NCI-H146 treated with DMSO at 0.1 percent for 48 hours (cell line): ENCODE measurements at regions not wholly inside any gene's neighbourhood (a gene's known extent, or its start where the extent isn't known, plus 50 kb on each side); places are given as distances from the start of the nearest gene placed in this dataset.

ENCODE experiments used
- DNase-seq: peaks from one replicate; lab custom pipeline; 2025; ENCODE audit not compliant: unreplicated experiment; lab: John Stamatoyannopoulos, UW

DNA sequence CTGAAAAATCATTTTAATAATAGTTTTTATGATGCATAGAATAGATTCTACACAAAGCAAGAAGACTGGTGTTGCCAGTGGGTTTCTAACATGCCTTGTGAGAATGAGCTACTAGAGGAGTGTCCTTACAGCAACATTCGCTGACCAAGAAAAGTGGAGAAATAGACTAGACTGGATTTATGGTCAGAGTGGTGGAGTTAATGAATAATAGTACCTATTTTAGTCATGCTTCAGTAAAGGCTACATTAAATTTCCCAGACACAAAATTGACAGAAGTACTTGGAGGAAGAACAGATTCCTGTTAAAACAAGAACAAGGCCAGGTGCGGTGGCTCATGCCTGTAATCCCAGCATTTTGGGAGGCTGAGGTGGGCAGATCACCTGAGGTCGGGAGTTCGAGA, 539.2 kb downstream of the ETS1 start:
- DNase-seq: no peak

DNA sequence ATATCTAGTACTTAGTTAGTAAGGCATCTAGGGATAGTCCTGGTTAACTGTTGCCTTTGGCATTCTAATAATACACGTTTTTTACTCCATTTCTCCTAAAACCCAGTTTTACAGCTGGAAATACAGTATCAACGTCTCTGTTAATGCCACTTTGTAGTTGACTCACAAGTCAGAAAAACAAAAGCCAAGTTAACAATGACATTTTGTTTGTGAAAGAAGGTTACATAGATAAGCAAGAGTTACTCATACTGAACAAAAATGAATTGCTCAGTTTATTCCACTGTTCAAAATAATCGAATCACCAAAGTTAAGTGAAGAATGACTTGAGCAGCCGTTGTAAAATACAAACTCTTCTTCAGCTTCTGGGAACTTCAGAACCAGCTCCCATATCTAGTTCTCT, 540.3 kb downstream of the ETS1 start:
- DNase-seq: no peak

- no peak for DNase-seq
Observed at GRCh38 chr11:128046213-128046612, 541.1 kb downstream of the ETS1 start.

DNA sequence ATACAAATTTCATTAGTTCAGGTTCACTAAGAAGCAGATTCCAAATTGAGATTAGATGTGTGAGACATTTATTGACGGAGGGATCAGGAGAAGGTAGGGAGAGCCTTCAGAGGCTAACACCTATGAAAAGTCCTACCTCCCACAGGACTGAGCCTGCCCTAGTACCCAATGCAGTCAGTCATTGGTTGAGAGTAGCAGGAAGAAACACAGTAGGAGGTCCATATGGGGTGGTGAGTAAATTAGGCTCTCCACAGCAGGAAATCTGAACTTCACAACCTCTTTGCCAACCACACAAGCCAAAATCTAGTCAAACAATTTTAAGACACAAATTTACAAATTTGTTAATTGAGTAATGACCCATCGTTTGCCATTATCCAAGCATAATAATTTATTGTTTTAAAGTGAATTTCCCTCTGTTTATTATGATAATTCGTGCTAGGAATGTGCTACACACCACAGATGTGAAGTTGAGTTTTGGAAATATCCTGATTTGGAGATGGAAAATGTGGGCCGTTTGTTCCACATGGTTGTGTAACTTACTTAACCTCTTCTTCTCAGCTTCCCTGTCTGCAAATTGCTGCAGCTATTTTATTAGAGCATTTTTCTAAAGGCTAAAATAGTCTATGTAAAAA, 542.1 kb downstream of the ETS1 start:
- no peak for DNase-seq

GRCh38 chr11:128042290-128042751, 545.0 kb downstream of the ETS1 start:
- DNase-seq: peak; percentile 10

GRCh38 chr11:128040603-128041002, 546.8 kb downstream of the ETS1 start:
- DNase-seq: no peak

- DNase-seq: no peak
Observed at GRCh38 chr11:128039140-128040021, 548.0 kb downstream of the ETS1 start.

DNA sequence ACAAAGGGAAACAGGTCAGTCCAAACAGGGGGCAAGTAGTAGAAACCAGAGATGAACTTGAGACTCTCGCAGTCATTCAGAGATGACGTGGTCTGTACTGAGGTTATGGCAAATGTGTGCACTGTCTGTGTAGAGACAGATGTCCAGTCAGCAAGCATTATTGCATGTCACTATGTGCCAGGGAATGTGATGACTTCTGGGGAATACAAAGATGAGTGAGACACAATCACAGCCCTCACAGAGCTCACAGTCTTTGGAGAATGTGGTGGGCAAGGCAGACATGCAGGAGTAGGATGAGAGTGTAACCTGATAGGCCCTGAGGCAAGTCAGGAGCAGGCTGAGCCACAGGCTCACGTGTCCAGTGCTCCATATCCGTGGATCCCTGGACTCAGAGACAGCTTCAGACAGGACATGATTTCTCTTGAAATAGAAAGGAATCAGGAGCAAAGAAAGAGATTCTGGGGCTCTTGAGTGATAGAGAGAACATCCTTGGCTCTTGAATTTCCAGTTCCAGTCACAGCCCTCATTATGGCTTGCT, 550.7 kb downstream of the ETS1 start:
- DNase-seq: no peak

DNA sequence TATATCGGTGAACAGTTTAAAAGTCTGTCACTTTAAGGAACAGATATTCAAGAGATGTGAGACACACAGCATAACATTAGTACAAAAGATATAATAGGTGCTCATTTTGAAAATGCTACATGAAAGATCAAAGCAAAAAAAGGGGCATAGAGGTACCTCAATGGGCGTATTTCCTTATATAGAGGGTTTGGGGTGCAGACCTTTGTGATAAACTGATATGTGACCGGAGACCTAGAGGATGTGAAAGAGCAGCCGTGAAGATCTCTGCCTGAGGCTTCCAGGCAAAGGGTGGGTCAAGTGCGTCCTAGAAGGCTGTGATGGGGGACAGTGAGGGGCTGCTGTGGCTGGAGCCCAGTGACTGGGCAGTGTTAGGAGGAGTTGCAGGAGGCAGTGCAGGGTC, 551.4 kb downstream of the ETS1 start:
- no peak for DNase-seq

GRCh38 chr11:128031538-128032134, 555.7 kb downstream of the ETS1 start:
- DNase-seq: peak; percentile 85

DNA sequence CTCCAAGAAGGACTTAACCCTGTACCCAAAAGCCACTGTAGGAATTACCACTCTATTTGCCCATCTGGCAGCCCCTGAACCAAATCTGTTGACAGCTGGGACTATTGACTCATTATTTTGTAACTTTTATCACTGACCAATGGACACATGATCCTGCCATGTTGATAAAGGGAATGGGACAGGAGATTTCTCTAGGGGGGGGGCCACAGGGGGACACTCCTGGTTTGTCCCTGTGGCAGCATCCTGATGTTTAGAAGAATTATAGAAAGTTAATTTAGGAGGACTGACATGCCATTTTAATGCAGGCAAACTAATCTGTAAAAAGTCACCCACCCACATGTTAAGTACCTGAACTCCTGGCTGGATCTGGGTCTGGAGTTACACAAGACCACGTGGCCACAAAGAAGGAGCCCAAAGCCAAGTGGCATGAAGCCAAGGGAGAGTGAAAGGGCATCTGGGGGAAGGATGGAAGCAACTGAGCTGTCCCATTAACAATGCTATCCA, 558.1 kb downstream of the ETS1 start:
- DNase-seq: no peak

- no peak for DNase-seq
Observed at GRCh38 chr11:128026596-128026995, 560.8 kb downstream of the ETS1 start.

DNA sequence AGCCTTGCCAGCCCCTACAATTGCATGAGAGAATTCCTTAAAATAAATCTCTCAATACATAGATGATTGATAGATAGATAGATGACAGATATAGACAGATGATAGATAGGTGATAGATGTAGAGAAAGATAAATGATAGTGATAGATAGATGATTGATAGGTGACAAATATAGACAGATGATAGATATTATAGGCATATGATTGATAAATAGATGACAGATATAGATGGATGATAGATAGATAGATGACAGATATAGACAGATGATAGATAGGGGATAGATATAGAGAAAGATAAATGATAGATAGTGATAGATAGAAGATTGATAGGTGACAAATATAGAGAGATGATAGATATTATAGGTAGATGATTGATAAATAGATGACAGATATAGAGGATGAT, 564.6 kb downstream of the ETS1 start:
- DNase-seq: no peak

GRCh38 chr11:128022007-128022368, 565.4 kb downstream of the ETS1 start:
- DNase-seq: no peak

GRCh38 chr11:128021349-128022006, 565.9 kb downstream of the ETS1 start:
- peak; percentile 25 for DNase-seq

DNA sequence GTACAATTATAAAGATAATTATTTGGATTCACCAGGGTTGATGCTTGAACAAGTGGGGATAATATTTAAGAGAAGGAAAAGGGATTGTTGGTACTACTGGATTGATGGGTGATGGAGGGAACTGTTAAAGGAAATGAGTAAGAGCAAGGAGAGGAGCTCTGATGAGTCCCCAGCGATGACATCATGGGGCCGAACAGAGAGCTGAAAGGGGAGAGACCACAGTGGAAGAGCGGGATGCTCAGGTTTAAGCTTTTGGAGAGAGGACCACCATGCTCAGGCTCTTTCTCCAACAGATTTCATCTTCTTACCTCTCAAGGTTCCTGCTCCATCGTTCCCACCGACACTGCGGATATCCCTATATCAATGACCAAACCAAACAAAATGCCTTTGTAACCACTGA, 568.7 kb downstream of the ETS1 start:
- DNase-seq: no peak

DNA sequence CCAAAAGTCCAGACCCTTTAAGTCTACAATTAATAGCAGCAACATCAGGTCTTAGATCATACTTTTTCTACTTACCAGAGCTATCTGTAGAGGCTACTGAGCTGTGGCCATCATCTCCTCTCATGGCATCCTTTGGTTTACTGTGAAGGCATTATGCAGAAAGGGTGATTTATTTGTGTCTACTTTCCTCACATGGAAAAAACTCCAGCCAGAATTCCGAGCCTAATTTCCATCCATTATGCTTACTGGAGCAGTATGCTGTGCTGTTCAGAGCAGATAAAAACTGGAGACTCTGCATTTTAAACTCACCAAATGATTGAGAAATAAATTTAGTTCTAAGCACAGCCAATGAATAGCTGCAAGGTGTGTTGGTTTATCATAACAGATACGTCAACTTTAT, 581.8 kb downstream of the ETS1 start:
- no peak for DNase-seq

GRCh38 chr11:127998421-127998820, 588.9 kb downstream of the ETS1 start:
- no peak for DNase-seq

GRCh38 chr11:127997594-127997993, 589.8 kb downstream of the ETS1 start:
- no peak for DNase-seq

- no peak for DNase-seq
Observed at GRCh38 chr11:127996825-127997224, 590.5 kb downstream of the ETS1 start.

DNA sequence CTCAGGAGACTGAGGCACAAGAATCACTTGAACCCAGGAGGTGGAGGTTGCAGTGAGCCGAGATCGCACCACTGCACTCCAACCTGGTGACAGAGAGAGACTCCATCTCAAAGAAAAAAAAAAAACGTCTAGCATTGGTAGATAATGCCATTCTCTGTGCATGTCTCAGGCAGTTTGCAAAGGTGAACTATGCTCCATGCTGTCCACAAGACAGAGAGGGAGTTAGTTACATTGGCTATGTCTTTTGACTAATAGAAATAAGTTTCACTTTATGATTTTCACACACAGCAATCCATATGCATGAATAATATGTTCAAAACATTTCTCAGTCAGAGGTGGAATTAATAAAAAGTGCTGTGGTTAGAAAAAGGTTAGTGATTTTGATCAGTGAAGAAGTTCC, 591.4 kb downstream of the ETS1 start:
- no peak for DNase-seq
